ENCODE measurements at regions not wholly inside any gene's neighbourhood (a gene's known extent, or its start where the extent isn't known, plus 50 kb on each side); places are given as distances from the start of the nearest gene placed in this dataset.

- TF ChIP-seq ELF4 (IDR thresholded peaks at IDR 0.05) (no peak), PKNOX1 (IDR thresholded peaks at IDR 0.05) (no peak)
Measured at GRCh38 chr11:69968396-69969347, 109.4 kb upstream of the ANO1 start.
